SU-DHL-6 (cell line): ENCODE measurements at regions not wholly inside any gene's neighbourhood (a gene's known extent, or its start where the extent isn't known, plus 50 kb on each side); places are given as distances from the start of the nearest gene placed in this dataset.

Source experiments
- H2AFZ ChIP-seq: fragments of 200-600 bp; sonication (generic); 2 replicates; pipeline ENCODE4 v1.6.1; 2014; ENCODE audit warnings: low read depth, mild to moderate bottlenecking, moderate library complexity, mixed read lengths, antibody characterized with exemption, low read length; ENCODE audit not compliant: severe bottlenecking
- H3F3A ChIP-seq: fragments of 200-600 bp; shearing (Covaris generic); 2 replicates; pipeline ENCODE4 v1.6.0; 2016; ENCODE audit warnings: antibody characterized with exemption, mild to moderate bottlenecking; ENCODE audit not compliant: insufficient read depth
- H3K27ac ChIP-seq: fragments of 200-600 bp; sonication (generic); 2 replicates; pipeline ENCODE4 v1.5.1; 2016; ENCODE audit warnings: low read depth, mild to moderate bottlenecking, low read length, moderate library complexity, mixed read lengths
- H3K27me3 ChIP-seq: fragments of 200-600 bp; sonication (generic), shearing (Covaris generic); 2 replicates; pipeline ENCODE4 v1.6.0; 2014; ENCODE audit warnings: mild to moderate bottlenecking, low read length
- H3K36me3 ChIP-seq: fragments of 200-600 bp; sonication (generic); 2 replicates; pipeline ENCODE4 v1.6.1; 2014; ENCODE audit warnings: mild to moderate bottlenecking, low read length, mixed read lengths
- H3K4me2 ChIP-seq: fragments of 300-600, 200-600 bp; shearing (Covaris generic), sonication (generic); 2 replicates; pipeline ENCODE4 v1.6.0; 2014; ENCODE audit warnings: low read length, low read depth, mild to moderate bottlenecking; ENCODE audit not compliant: poor library complexity, severe bottlenecking
- H3K4me3 ChIP-seq: fragments of 200-600 bp; sonication (generic); 2 replicates; pipeline ENCODE4 v1.5.1; 2014; ENCODE audit warnings: antibody characterized with exemption, low read length, mild to moderate bottlenecking, mixed read lengths; ENCODE audit not compliant: insufficient read depth, poor library complexity, severe bottlenecking
- H3K79me2 ChIP-seq: fragments of 200-600 bp; sonication (generic); 2 replicates; pipeline ENCODE4 v1.6.1; 2014; ENCODE audit warnings: mild to moderate bottlenecking, low read length, moderate library complexity; ENCODE audit not compliant: insufficient read depth
- H3K9ac ChIP-seq: fragments of 200-600 bp; sonication (generic); 2 replicates; pipeline ENCODE4 v1.7.0; 2014; ENCODE audit warnings: mild to moderate bottlenecking, low read length
- H3K9me2 ChIP-seq: fragments of 200-600 bp; sonication (generic); replicated peaks from 2 replicates; pipeline ENCODE4 v1.6.1; 2014; ENCODE audit warnings: low read length; ENCODE audit not compliant: insufficient read depth
- H3K9me3 ChIP-seq: fragments of 200-600 bp; sonication (generic); 2 replicates; pipeline ENCODE4 v1.6.1; 2014; ENCODE audit warnings: low read length, mixed read lengths; ENCODE audit not compliant: insufficient read depth
- H4K20me1 ChIP-seq: fragments of 200-600 bp; sonication (generic); 2 replicates; pipeline ENCODE4 v1.6.1; 2014; ENCODE audit warnings: low read depth, mild to moderate bottlenecking, antibody characterized with exemption, low read length, moderate library complexity, mixed read lengths
- EZH2phosphoT487 ChIP-seq: fragments of 200-600 bp; sonication (generic), shearing (Covaris generic); conservative IDR thresholded peaks from 2 replicates; pipeline ENCODE4 v1.6.1; 2018; ENCODE audit warnings: mild to moderate bottlenecking, antibody characterized with exemption, low read length, moderate library complexity, mixed read lengths
- TF ChIP-seq, protein P1 (sequence below): fragments of 200-600 bp; sonication (generic); IDR thresholded peaks from one replicate; pipeline ENCODE4 v1.5.1; 2017; ENCODE audit warnings: antibody characterized with exemption, mild to moderate bottlenecking, low read length, moderate library complexity; ENCODE audit not compliant: insufficient read depth, poor library complexity, severe bottlenecking

GRCh38 chr4:58760737-58761136 lies 1650.6 kb upstream of the IGFBP7 start:
- H3K36me3 ChIP-seq: no peaks in the 10 kb centered on the region
- no peak for TF ChIP-seq EZH2phosphoT487
- TF ChIP-seq, protein P1, sequence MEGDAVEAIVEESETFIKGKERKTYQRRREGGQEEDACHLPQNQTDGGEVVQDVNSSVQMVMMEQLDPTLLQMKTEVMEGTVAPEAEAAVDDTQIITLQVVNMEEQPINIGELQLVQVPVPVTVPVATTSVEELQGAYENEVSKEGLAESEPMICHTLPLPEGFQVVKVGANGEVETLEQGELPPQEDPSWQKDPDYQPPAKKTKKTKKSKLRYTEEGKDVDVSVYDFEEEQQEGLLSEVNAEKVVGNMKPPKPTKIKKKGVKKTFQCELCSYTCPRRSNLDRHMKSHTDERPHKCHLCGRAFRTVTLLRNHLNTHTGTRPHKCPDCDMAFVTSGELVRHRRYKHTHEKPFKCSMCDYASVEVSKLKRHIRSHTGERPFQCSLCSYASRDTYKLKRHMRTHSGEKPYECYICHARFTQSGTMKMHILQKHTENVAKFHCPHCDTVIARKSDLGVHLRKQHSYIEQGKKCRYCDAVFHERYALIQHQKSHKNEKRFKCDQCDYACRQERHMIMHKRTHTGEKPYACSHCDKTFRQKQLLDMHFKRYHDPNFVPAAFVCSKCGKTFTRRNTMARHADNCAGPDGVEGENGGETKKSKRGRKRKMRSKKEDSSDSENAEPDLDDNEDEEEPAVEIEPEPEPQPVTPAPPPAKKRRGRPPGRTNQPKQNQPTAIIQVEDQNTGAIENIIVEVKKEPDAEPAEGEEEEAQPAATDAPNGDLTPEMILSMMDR: no peak
- H3K9me3 ChIP-seq: no peaks in the 10 kb centered on the region
- H3K9me2 ChIP-seq: no peaks in the 10 kb centered on the region
- H2AFZ ChIP-seq: no peak overlapping the region
- no peak overlapping the region for H3K9ac ChIP-seq
- no peak overlapping the region for H3K4me3 ChIP-seq
- H3K4me2 ChIP-seq: no peak overlapping the region
- no peak overlapping the region for H3K27ac ChIP-seq
- no peaks in the 10 kb centered on the region for H3K27me3 ChIP-seq
- H3K79me2 ChIP-seq: no peaks in the 10 kb centered on the region
- H4K20me1 ChIP-seq: no peaks in the 10 kb centered on the region
- no peaks in the 10 kb centered on the region for H3F3A ChIP-seq

GRCh38 chr4:58760100-58760499 lies 1649.9 kb upstream of the IGFBP7 start:
- TF ChIP-seq, protein P1: no peak
- H3K36me3 ChIP-seq: no peaks in the 10 kb centered on the region
- H4K20me1 ChIP-seq: no peaks in the 10 kb centered on the region
- H3K9me2 ChIP-seq: no peaks in the 10 kb centered on the region
- no peak overlapping the region for H3K4me2 ChIP-seq
- H3F3A ChIP-seq: no peaks in the 10 kb centered on the region
- no peak overlapping the region for H3K4me3 ChIP-seq
- no peak overlapping the region for H3K27ac ChIP-seq
- no peaks in the 10 kb centered on the region for H3K27me3 ChIP-seq
- no peaks in the 10 kb centered on the region for H3K79me2 ChIP-seq
- H2AFZ ChIP-seq: no peak overlapping the region
- H3K9ac ChIP-seq: no peak overlapping the region
- no peaks in the 10 kb centered on the region for H3K9me3 ChIP-seq

- no peaks in the 10 kb centered on the region for H3F3A ChIP-seq
- H3K27me3 ChIP-seq: no peaks in the 10 kb centered on the region
- TF ChIP-seq, protein P1: no peak
- no peak for TF ChIP-seq EZH2phosphoT487
- no peaks in the 10 kb centered on the region for H3K79me2 ChIP-seq
- no peaks in the 10 kb centered on the region for H3K36me3 ChIP-seq
- H3K27ac ChIP-seq: no peak overlapping the region
- H4K20me1 ChIP-seq: no peaks in the 10 kb centered on the region
- H3K9me2 ChIP-seq: no peaks in the 10 kb centered on the region
- H3K9ac ChIP-seq: no peak overlapping the region
- no peak overlapping the region for H3K4me3 ChIP-seq
- no peak overlapping the region for H2AFZ ChIP-seq
- H3K9me3 ChIP-seq: no peaks in the 10 kb centered on the region
- no peak overlapping the region for H3K4me2 ChIP-seq
Measured at GRCh38 chr4:58749206-58749605, 1639.0 kb upstream of the IGFBP7 start.

DNA sequence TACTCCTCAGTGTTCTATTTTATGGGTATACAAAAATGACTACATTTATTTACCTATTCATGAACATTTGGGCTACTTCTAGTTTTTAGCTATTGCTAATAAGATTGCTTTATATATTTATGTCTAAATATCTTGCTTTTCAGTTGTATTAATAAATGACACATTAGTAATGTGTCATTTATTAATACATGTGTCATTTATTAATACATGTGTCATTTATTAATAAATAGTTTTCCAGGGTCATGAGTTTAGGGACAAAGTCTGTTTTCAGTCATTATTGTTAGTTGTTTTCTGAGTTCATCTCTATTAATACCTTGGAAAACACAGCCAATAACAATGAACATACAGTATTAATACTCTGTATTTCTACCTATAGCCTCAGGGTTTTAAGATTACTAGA lies 1630.7 kb upstream of the IGFBP7 start:
- H3K4me3 ChIP-seq: no peak overlapping the region
- H2AFZ ChIP-seq: no peak overlapping the region
- no peaks in the 10 kb centered on the region for H3K27me3 ChIP-seq
- H3K9me3 ChIP-seq: no peaks in the 10 kb centered on the region
- no peaks in the 10 kb centered on the region for H4K20me1 ChIP-seq
- H3K9ac ChIP-seq: no peak overlapping the region
- no peaks in the 10 kb centered on the region for H3K79me2 ChIP-seq
- no peaks in the 10 kb centered on the region for H3K36me3 ChIP-seq
- no peak for TF ChIP-seq EZH2phosphoT487
- TF ChIP-seq, protein P1: no peak
- no peak overlapping the region for H3K27ac ChIP-seq
- no peaks in the 10 kb centered on the region for H3F3A ChIP-seq
- H3K9me2 ChIP-seq: no peaks in the 10 kb centered on the region
- H3K4me2 ChIP-seq: no peak overlapping the region
